HFFc6 (cell line): ENCODE measurements at regions not wholly inside any gene's neighbourhood (a gene's known extent, or its start where the extent isn't known, plus 50 kb on each side); places are given as distances from the start of the nearest gene placed in this dataset.

Experiments
- DNase-seq: peaks from one replicate; pipeline ENCODE4 v3.0.0-alpha.2; 2018
- H3K27ac Mint-ChIP-seq: 2 replicates; pipeline ENCODE4 v1.8.0; 2020; ENCODE audit warnings: mild to moderate bottlenecking, mixed read lengths
- H3K27me3 Mint-ChIP-seq: 2 replicates; pipeline ENCODE4 v1.8.0; 2021; ENCODE audit warnings: mild to moderate bottlenecking, moderate library complexity, mixed read lengths; ENCODE audit not compliant: insufficient read depth
- H3K36me3 Mint-ChIP-seq: 2 replicates; pipeline ENCODE4 v1.8.0; 2021; ENCODE audit warnings: low read depth, mixed read lengths
- H3K4me1 Mint-ChIP-seq: 2 replicates; pipeline ENCODE4 v1.8.0; 2020; ENCODE audit warnings: low read depth, mixed read lengths
- H3K4me3 Mint-ChIP-seq: 2 replicates; pipeline ENCODE4 v1.8.0; 2020; ENCODE audit warnings: mild to moderate bottlenecking, moderate library complexity, mixed read lengths
- H3K9me3 Mint-ChIP-seq: 2 replicates; pipeline ENCODE4 v1.8.0; 2020; ENCODE audit warnings: mild to moderate bottlenecking, mixed read lengths
- CTCF ChIP-seq: fragments of 200-600 bp; sonication (generic); IDR thresholded peaks from 2 replicates; pipeline ENCODE4 v1.5.0; 2021; ENCODE audit warnings: antibody characterized with exemption, mild to moderate bottlenecking

GRCh38 chr11:94671553-94672366, 96.4 kb upstream of the AMOTL1 start:
- Mint-ChIP-seq H3K9me3 (no peaks in the 10 kb centered on the region), H3K27me3 (peaks cover 9% of the 10 kb centered on the region), H3K36me3 (no peaks in the 10 kb centered on the region), H3K27ac (no peak overlapping the region), H3K4me3 (no peak overlapping the region), H3K4me1 (peaks cover 28% of the 10 kb centered on the region)
- DNase-seq: peak; percentile 21
- no peak for TF ChIP-seq CTCF

DNA sequence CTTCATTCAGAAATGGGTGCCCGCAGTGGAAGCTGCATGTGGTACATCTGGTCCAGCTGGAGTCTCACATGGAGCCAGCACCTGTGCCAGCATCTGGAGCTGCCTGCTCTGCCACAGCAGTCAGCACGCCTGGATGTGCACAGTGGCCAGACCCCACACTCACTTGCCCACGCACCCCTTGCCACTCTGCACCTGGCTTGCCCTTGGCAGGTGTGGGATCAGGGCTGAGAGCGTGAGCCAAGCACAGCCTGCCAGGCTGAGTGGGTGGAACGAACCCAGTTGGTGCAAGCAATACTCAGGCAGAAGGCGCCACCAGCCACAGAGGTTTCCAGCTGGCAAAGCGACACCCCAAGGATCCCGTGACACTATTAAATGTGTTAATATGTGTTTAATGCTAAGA, 95.5 kb upstream of the AMOTL1 start:
- no peak overlapping the region for H3K4me3 Mint-ChIP-seq
- H3K9me3 Mint-ChIP-seq: no peaks in the 10 kb centered on the region
- no peak for DNase-seq
- H3K27ac Mint-ChIP-seq: no peak overlapping the region
- peaks cover 36% of the 10 kb centered on the region for H3K4me1 Mint-ChIP-seq
- no peak for TF ChIP-seq CTCF
- H3K27me3 Mint-ChIP-seq: peaks cover 9% of the 10 kb centered on the region; the same call in 1 of the 2 replicates
- no peaks in the 10 kb centered on the region for H3K36me3 Mint-ChIP-seq

- peaks cover 9% of the 10 kb centered on the region; the same call in 1 of the 2 replicates for H3K27me3 Mint-ChIP-seq
- no peaks in the 10 kb centered on the region for H3K36me3 Mint-ChIP-seq
- H3K4me1 Mint-ChIP-seq: peaks cover 44% of the 10 kb centered on the region
- H3K27ac Mint-ChIP-seq: no peak overlapping the region
- TF ChIP-seq CTCF: no peak
- no peak overlapping the region for H3K4me3 Mint-ChIP-seq
- DNase-seq: no peak
- no peaks in the 10 kb centered on the region for H3K9me3 Mint-ChIP-seq
These were observed 94.8 kb upstream of the AMOTL1 start for GRCh38 chr11:94673386-94673785.

DNA sequence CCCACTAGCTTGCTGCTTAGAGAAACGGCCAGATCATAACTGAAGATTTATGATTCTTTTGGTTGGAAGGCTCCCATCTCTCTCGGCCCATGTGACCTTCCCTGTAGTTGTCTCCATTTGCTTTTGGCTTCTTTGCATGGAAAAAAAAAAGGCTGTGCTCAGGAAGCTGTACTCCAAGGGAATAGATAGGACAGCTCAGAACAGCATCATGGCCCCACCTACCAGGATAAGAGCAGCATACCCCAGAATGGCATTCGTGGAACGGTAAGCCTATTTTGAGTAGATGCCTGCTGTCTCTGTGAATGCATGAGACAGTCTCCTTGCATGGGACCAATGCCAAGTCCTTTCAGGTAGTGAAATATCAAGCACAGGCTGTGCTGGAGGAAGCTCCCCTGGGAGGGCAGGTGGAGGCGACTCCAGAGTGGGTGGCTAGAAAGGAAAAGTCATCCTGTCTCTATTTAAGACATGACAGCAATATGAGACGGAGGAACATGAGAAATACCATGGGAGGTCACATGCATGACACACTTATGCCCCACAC, 94.1 kb upstream of the AMOTL1 start:
- peaks cover 46% of the 10 kb centered on the region for H3K4me1 Mint-ChIP-seq
- H3K36me3 Mint-ChIP-seq: no peaks in the 10 kb centered on the region
- TF ChIP-seq CTCF: no peak
- H3K27me3 Mint-ChIP-seq: peaks cover 11% of the 10 kb centered on the region; the same call in 1 of the 2 replicates
- no peak overlapping the region for H3K27ac Mint-ChIP-seq
- no peak overlapping the region for H3K4me3 Mint-ChIP-seq
- H3K9me3 Mint-ChIP-seq: no peaks in the 10 kb centered on the region
- DNase-seq: no peak

DNA sequence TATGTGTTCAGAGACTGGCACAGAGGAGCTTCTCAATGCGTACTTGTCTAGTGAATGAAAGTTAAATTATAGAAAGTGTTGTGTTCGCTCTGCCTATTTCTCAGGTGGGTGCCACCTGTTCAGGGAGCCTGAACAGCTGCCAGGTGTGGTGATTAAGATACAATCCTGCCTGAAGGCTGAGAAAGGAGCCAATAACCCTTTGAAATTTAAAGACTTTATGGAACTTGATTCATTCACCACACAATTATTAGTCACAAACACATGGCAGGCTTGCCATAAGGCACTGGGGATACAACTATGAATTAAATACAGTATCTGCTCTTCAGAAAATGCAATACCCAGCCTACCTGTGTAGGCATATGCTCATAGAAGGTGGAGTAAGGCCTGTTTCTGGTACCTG, 92.9 kb upstream of the AMOTL1 start:
- Mint-ChIP-seq H3K9me3 (no peaks in the 10 kb centered on the region), H3K27me3 (peaks cover 9% of the 10 kb centered on the region; the same call in 1 of the 2 replicates), H3K4me3 (no peak overlapping the region), H3K36me3 (no peaks in the 10 kb centered on the region), H3K27ac (no peak overlapping the region), H3K4me1 (peaks cover 46% of the 10 kb centered on the region)
- TF ChIP-seq CTCF: no peak
- DNase-seq: no peak
